OCI-LY7 (cell line): ENCODE measurements at regions not wholly inside any gene's neighbourhood (a gene's known extent, or its start where the extent isn't known, plus 50 kb on each side); places are given as distances from the start of the nearest gene placed in this dataset.

ENCODE experiments used
- CTCF ChIP-seq: fragments of 200-600 bp; sonication (generic); conservative IDR thresholded peaks from 2 replicates; pipeline ENCODE4 v1.5.1; 2014; ENCODE audit warnings: mild to moderate bottlenecking, antibody characterized with exemption, low read length, moderate library complexity, mixed read lengths
- EZH2phosphoT487 ChIP-seq: fragments of 200-600 bp; sonication (generic); IDR thresholded peaks from 2 replicates; pipeline ENCODE4 v1.6.1; 2018; ENCODE audit warnings: low read depth, borderline replicate concordance, mild to moderate bottlenecking, mixed run types, antibody characterized with exemption, low read length, moderate library complexity, mixed read lengths

- no peak for TF ChIP-seq CTCF
- TF ChIP-seq EZH2phosphoT487, result no peak
Observed at GRCh38 chr3:43882976-43883680, 192.4 kb downstream of the ABHD5 start.
